ENCODE measurements at regions not wholly inside any gene's neighbourhood (a gene's known extent, or its start where the extent isn't known, plus 50 kb on each side); places are given as distances from the start of the nearest gene placed in this dataset.

- no peak for ATAC-seq (replicated peaks)
- Mint-ChIP-seq H3K9me3 (no peaks in the 10 kb centered on the region), H3K4me3 (no peak overlapping the region), H3K27me3 (peaks cover 11% of the 10 kb centered on the region), H3K4me1 (no peaks in the 10 kb centered on the region), H3K36me3 (ENCODE audit: low read depth) (no peaks in the 10 kb centered on the region), H3K27ac (no peak overlapping the region)
Measured at GRCh38 chr2:204361738-204362137, 183.5 kb upstream of the PARD3B start.

GRCh38 chr2:204362581-204362980 lies 182.7 kb upstream of the PARD3B start:
- Mint-ChIP-seq H3K36me3 (ENCODE audit: low read depth) (no peaks in the 10 kb centered on the region), H3K4me1 (no peaks in the 10 kb centered on the region), H3K4me3 (no peak overlapping the region), H3K27me3 (peaks cover 9% of the 10 kb centered on the region), H3K27ac (no peak overlapping the region), H3K9me3 (no peaks in the 10 kb centered on the region)
- ATAC-seq (replicated peaks), result no peak

GRCh38 chr2:204363513-204363912 lies 181.8 kb upstream of the PARD3B start:
- Mint-ChIP-seq H3K4me1 (no peaks in the 10 kb centered on the region), H3K36me3 (ENCODE audit: low read depth) (no peaks in the 10 kb centered on the region), H3K4me3 (no peak overlapping the region), H3K27me3 (peaks cover 13% of the 10 kb centered on the region), H3K9me3 (no peaks in the 10 kb centered on the region), H3K27ac (no peak overlapping the region)
- no peak for ATAC-seq (replicated peaks)

- Mint-ChIP-seq H3K9me3 (no peaks in the 10 kb centered on the region), H3K4me1 (no peaks in the 10 kb centered on the region), H3K27ac (no peak overlapping the region), H3K36me3 (ENCODE audit: low read depth) (no peaks in the 10 kb centered on the region), H3K4me3 (no peak overlapping the region), H3K27me3 (peaks cover 13% of the 10 kb centered on the region)
- no peak for ATAC-seq (replicated peaks)
Measured at GRCh38 chr2:204364860-204365535, 180.3 kb upstream of the PARD3B start.

- H3K9me3 Mint-ChIP-seq, result no peaks in the 10 kb centered on the region
- no peak overlapping the region for H3K27ac Mint-ChIP-seq
- H3K4me1 Mint-ChIP-seq, result no peaks in the 10 kb centered on the region
- peaks cover 13% of the 10 kb centered on the region for H3K27me3 Mint-ChIP-seq
- no peaks in the 10 kb centered on the region for H3K36me3 Mint-ChIP-seq (ENCODE audit: low read depth)
- no peak overlapping the region for H3K4me3 Mint-ChIP-seq
- no peak for ATAC-seq (replicated peaks)
Measured at GRCh38 chr2:204365811-204366210, 179.5 kb upstream of the PARD3B start.

GRCh38 chr2:204367466-204367865 lies 177.8 kb upstream of the PARD3B start:
- Mint-ChIP-seq H3K4me1 (no peaks in the 10 kb centered on the region), H3K27ac (no peak overlapping the region), H3K9me3 (no peaks in the 10 kb centered on the region), H3K27me3 (peaks cover 16% of the 10 kb centered on the region), H3K36me3 (ENCODE audit: low read depth) (no peaks in the 10 kb centered on the region), H3K4me3 (no peak overlapping the region)
- ATAC-seq (replicated peaks), result no peak

- Mint-ChIP-seq H3K27ac (no peak overlapping the region), H3K36me3 (ENCODE audit: low read depth) (no peaks in the 10 kb centered on the region), H3K27me3 (peaks cover 22% of the 10 kb centered on the region), H3K4me3 (no peak overlapping the region), H3K9me3 (no peaks in the 10 kb centered on the region), H3K4me1 (no peaks in the 10 kb centered on the region)
- no peak for ATAC-seq (replicated peaks)
Measured at GRCh38 chr2:204370172-204370718, 175.0 kb upstream of the PARD3B start.

GRCh38 chr2:204373942-204374341 lies 171.3 kb upstream of the PARD3B start:
- peaks cover 14% of the 10 kb centered on the region for H3K27me3 Mint-ChIP-seq
- H3K4me1 Mint-ChIP-seq, result no peaks in the 10 kb centered on the region

GRCh38 chr2:204380141-204380881 lies 165.0 kb upstream of the PARD3B start:
- no peak overlapping the region for H3K27ac Mint-ChIP-seq

More at GRCh38 chr2:204373942-204374341, 171.3 kb upstream of the PARD3B start:
- no peak for ATAC-seq (replicated peaks)
- no peak overlapping the region for H3K4me3 Mint-ChIP-seq
- H3K36me3 Mint-ChIP-seq (ENCODE audit: low read depth), result no peaks in the 10 kb centered on the region
- H3K27ac Mint-ChIP-seq, result no peak overlapping the region
- no peaks in the 10 kb centered on the region for H3K9me3 Mint-ChIP-seq

GRCh38 chr2:204386668-204387067 lies 158.6 kb upstream of the PARD3B start:
- Mint-ChIP-seq H3K27me3 (peaks cover 12% of the 10 kb centered on the region), H3K4me3 (no peak overlapping the region), H3K9me3 (peaks cover 3% of the 10 kb centered on the region), H3K36me3 (ENCODE audit: low read depth) (no peaks in the 10 kb centered on the region), H3K27ac (no peak overlapping the region), H3K4me1 (no peaks in the 10 kb centered on the region)
- no peak for ATAC-seq (replicated peaks)

More at GRCh38 chr2:204380141-204380881, 165.0 kb upstream of the PARD3B start:
- Mint-ChIP-seq H3K27me3 (peaks cover 14% of the 10 kb centered on the region), H3K9me3 (peaks cover 3% of the 10 kb centered on the region), H3K36me3 (ENCODE audit: low read depth) (no peaks in the 10 kb centered on the region), H3K4me1 (no peaks in the 10 kb centered on the region), H3K4me3 (no peak overlapping the region)
- no peak for ATAC-seq (replicated peaks)

GRCh38 chr2:204389120-204389519 lies 156.2 kb upstream of the PARD3B start:
- Mint-ChIP-seq H3K27ac (no peak overlapping the region), H3K4me3 (no peak overlapping the region), H3K36me3 (ENCODE audit: low read depth) (no peaks in the 10 kb centered on the region), H3K27me3 (peaks cover 2% of the 10 kb centered on the region), H3K4me1 (no peaks in the 10 kb centered on the region), H3K9me3 (no peaks in the 10 kb centered on the region)
- no peak for ATAC-seq (replicated peaks)

- Mint-ChIP-seq H3K4me1 (no peaks in the 10 kb centered on the region), H3K27me3 (peaks cover 8% of the 10 kb centered on the region), H3K27ac (no peak overlapping the region), H3K4me3 (no peak overlapping the region), H3K36me3 (ENCODE audit: low read depth) (no peaks in the 10 kb centered on the region), H3K9me3 (no peaks in the 10 kb centered on the region)
- no peak for ATAC-seq (replicated peaks)
Measured at GRCh38 chr2:204389856-204390255, 155.4 kb upstream of the PARD3B start.

- no peak overlapping the region for H3K27ac Mint-ChIP-seq
- ATAC-seq (replicated peaks), result no peak
- no peak overlapping the region for H3K4me3 Mint-ChIP-seq
- H3K4me1 Mint-ChIP-seq, result no peaks in the 10 kb centered on the region
- peaks cover 12% of the 10 kb centered on the region for H3K27me3 Mint-ChIP-seq
- no peaks in the 10 kb centered on the region for H3K9me3 Mint-ChIP-seq
- no peaks in the 10 kb centered on the region for H3K36me3 Mint-ChIP-seq (ENCODE audit: low read depth)
Measured at GRCh38 chr2:204395539-204395938, 149.7 kb upstream of the PARD3B start.

- Mint-ChIP-seq H3K36me3 (ENCODE audit: low read depth) (no peaks in the 10 kb centered on the region), H3K9me3 (no peaks in the 10 kb centered on the region), H3K27ac (no peak overlapping the region)
Measured at GRCh38 chr2:204401114-204401513, 144.2 kb upstream of the PARD3B start.

More at GRCh38 chr2:204401114-204401513, 144.2 kb upstream of the PARD3B start:
- peaks cover 7% of the 10 kb centered on the region for H3K27me3 Mint-ChIP-seq
- H3K4me1 Mint-ChIP-seq, result no peaks in the 10 kb centered on the region
- no peak overlapping the region for H3K4me3 Mint-ChIP-seq
- no peak for ATAC-seq (replicated peaks)

Measured in activated T-helper 17 cell treated with anti-CD3 and anti-CD28 coated beads, Interleukin-2, amount 50 U/mL, for 72 hours (primary cell).